IPS-15b (cell line): ENCODE measurements at regions not wholly inside any gene's neighbourhood (a gene's known extent, or its start where the extent isn't known, plus 50 kb on each side); places are given as distances from the start of the nearest gene placed in this dataset.

Experiments used
- H3K27me3 ChIP-seq: one replicate; pipeline ENCODE4 v1.6.1; 2013; ENCODE audit warnings: low read length; ENCODE audit not compliant: control insufficient read depth, insufficient read depth
- H3K36me3 ChIP-seq: one replicate; pipeline ENCODE4 v1.6.1; 2013; ENCODE audit warnings: low read length; ENCODE audit not compliant: control insufficient read depth, insufficient read depth
- H3K4me1 ChIP-seq: one replicate; pipeline ENCODE4 v1.6.1; 2013; ENCODE audit warnings: mild to moderate bottlenecking, low read length; ENCODE audit not compliant: control insufficient read depth, insufficient read depth
- H3K4me3 ChIP-seq: one replicate; pipeline ENCODE4 v1.5.1; 2013; ENCODE audit warnings: low read depth, low read length
- H3K9ac ChIP-seq: one replicate; pipeline ENCODE4 v1.6.1; 2013; ENCODE audit warnings: low read depth, mild to moderate bottlenecking, low read length
- H3K9me3 ChIP-seq: one replicate; pipeline ENCODE4 v1.6.1; 2013; ENCODE audit warnings: mild to moderate bottlenecking, low read length; ENCODE audit not compliant: control insufficient read depth, insufficient read depth

GRCh38 chr20:24751551-24751950, 197.5 kb upstream of the CST7 start:
- no peaks in the 10 kb centered on the region for H3K4me1 ChIP-seq
- H3K9ac ChIP-seq = no peak overlapping the region
- H3K36me3 ChIP-seq = no peaks in the 10 kb centered on the region
- H3K9me3 ChIP-seq = no peaks in the 10 kb centered on the region
- H3K4me3 ChIP-seq = no peak overlapping the region
- H3K27me3 ChIP-seq = no peaks in the 10 kb centered on the region

- H3K36me3 ChIP-seq = no peaks in the 10 kb centered on the region
These were observed 196.5 kb upstream of the CST7 start for GRCh38 chr20:24752612-24753011.

GRCh38 chr20:24753130-24753529, 195.9 kb upstream of the CST7 start:
- Histone ChIP-seq H3K4me3 (no peak overlapping the region), H3K36me3 (no peaks in the 10 kb centered on the region), H3K27me3 (no peaks in the 10 kb centered on the region), H3K4me1 (no peaks in the 10 kb centered on the region), H3K9me3 (no peaks in the 10 kb centered on the region), H3K9ac (no peak overlapping the region)

More at GRCh38 chr20:24752612-24753011, 196.5 kb upstream of the CST7 start:
- H3K9me3 ChIP-seq = no peaks in the 10 kb centered on the region
- no peak overlapping the region for H3K4me3 ChIP-seq
- no peak overlapping the region for H3K9ac ChIP-seq
- no peaks in the 10 kb centered on the region for H3K4me1 ChIP-seq
- no peaks in the 10 kb centered on the region for H3K27me3 ChIP-seq

- H3K9ac ChIP-seq = no peak overlapping the region
- no peaks in the 10 kb centered on the region for H3K27me3 ChIP-seq
- H3K36me3 ChIP-seq = no peaks in the 10 kb centered on the region
- H3K4me1 ChIP-seq = no peaks in the 10 kb centered on the region
- H3K4me3 ChIP-seq = no peak overlapping the region
- no peaks in the 10 kb centered on the region for H3K9me3 ChIP-seq
These were observed 194.4 kb upstream of the CST7 start for GRCh38 chr20:24754691-24755090.

GRCh38 chr20:24755411-24755922, 193.6 kb upstream of the CST7 start:
- Histone ChIP-seq H3K9me3 (no peaks in the 10 kb centered on the region), H3K36me3 (no peaks in the 10 kb centered on the region), H3K9ac (no peak overlapping the region), H3K27me3 (no peaks in the 10 kb centered on the region), H3K4me1 (no peaks in the 10 kb centered on the region), H3K4me3 (no peak overlapping the region)

GRCh38 chr20:24756292-24757025, 192.6 kb upstream of the CST7 start:
- no peaks in the 10 kb centered on the region for H3K9me3 ChIP-seq
- no peaks in the 10 kb centered on the region for H3K4me1 ChIP-seq
- no peaks in the 10 kb centered on the region for H3K36me3 ChIP-seq
- H3K4me3 ChIP-seq = no peak overlapping the region
- H3K9ac ChIP-seq = no peak overlapping the region
- H3K27me3 ChIP-seq = no peaks in the 10 kb centered on the region

- H3K36me3 ChIP-seq = no peaks in the 10 kb centered on the region
- H3K9me3 ChIP-seq = no peaks in the 10 kb centered on the region
- no peaks in the 10 kb centered on the region for H3K4me1 ChIP-seq
- H3K4me3 ChIP-seq = no peak overlapping the region
- no peaks in the 10 kb centered on the region for H3K27me3 ChIP-seq
- H3K9ac ChIP-seq = no peak overlapping the region
These were observed 187.6 kb upstream of the CST7 start for GRCh38 chr20:24761220-24762065.

GRCh38 chr20:24762371-24762770, 186.7 kb upstream of the CST7 start:
- Histone ChIP-seq H3K9me3 (no peaks in the 10 kb centered on the region), H3K36me3 (no peaks in the 10 kb centered on the region), H3K9ac (no peak overlapping the region), H3K27me3 (no peaks in the 10 kb centered on the region), H3K4me1 (no peaks in the 10 kb centered on the region), H3K4me3 (no peak overlapping the region)

GRCh38 chr20:24762791-24763350, 186.2 kb upstream of the CST7 start:
- no peaks in the 10 kb centered on the region for H3K4me1 ChIP-seq

GRCh38 chr20:24763386-24764026, 185.6 kb upstream of the CST7 start:
- no peaks in the 10 kb centered on the region for H3K36me3 ChIP-seq
- no peaks in the 10 kb centered on the region for H3K4me1 ChIP-seq
- no peak overlapping the region for H3K4me3 ChIP-seq
- H3K9ac ChIP-seq = no peak overlapping the region
- no peaks in the 10 kb centered on the region for H3K9me3 ChIP-seq
- no peaks in the 10 kb centered on the region for H3K27me3 ChIP-seq

More at GRCh38 chr20:24762791-24763350, 186.2 kb upstream of the CST7 start:
- no peak overlapping the region for H3K4me3 ChIP-seq
- H3K9ac ChIP-seq = no peak overlapping the region
- no peaks in the 10 kb centered on the region for H3K36me3 ChIP-seq
- H3K9me3 ChIP-seq = no peaks in the 10 kb centered on the region
- H3K27me3 ChIP-seq = no peaks in the 10 kb centered on the region

- Histone ChIP-seq H3K4me1 (no peaks in the 10 kb centered on the region), H3K4me3 (no peak overlapping the region), H3K9me3 (no peaks in the 10 kb centered on the region), H3K9ac (no peak overlapping the region), H3K27me3 (no peaks in the 10 kb centered on the region), H3K36me3 (no peaks in the 10 kb centered on the region)
These were observed 184.9 kb upstream of the CST7 start for GRCh38 chr20:24764027-24764793.
